ENCODE measurements at regions not wholly inside any gene's neighbourhood (a gene's known extent, or its start where the extent isn't known, plus 50 kb on each side); places are given as distances from the start of the nearest gene placed in this dataset.
"Not testable (repeated sequence)": the region's sequence is repeated elsewhere in the genome, so short reads cannot be mapped to it uniquely, and the experiment has no call there.

DNA sequence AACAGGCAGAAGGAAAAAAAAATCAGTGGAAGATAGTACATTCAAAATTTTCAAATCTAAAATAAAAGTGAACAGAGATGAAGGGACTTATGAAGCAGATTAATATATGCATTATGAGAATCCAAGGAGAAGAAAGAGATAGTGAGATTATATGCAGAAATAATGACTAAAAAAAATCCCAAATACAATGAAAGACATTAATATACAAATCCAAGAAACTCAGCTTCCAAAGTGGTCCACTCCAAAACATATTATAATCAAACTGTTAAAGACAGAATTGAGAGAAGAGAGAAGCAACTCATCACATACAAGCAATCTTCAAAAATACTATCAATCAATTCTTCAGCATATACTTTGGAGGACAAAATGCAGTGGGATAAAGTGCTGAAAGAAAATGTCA, 73.5 kb upstream of the CARMIL1 start:
- Mint-ChIP-seq H3K27ac (no peak overlapping the region), H3K4me1 (no peaks in the 10 kb centered on the region), H3K36me3 (peaks cover 13% of the 10 kb centered on the region), H3K9me3 (ENCODE audit: low read depth) (peaks cover 12% of the 10 kb centered on the region), H3K27me3 (peaks cover 27% of the 10 kb centered on the region), H3K4me3 (no peak overlapping the region)
- CTCF ChIA-PET = interaction anchor here (1.7 kb wide), 1 partner anchor 18 kb away, joined by 8 read pairs; no protein-coding TSS in a partner anchor
- DNase-seq (no peak), ATAC-seq (no peak)

DNA sequence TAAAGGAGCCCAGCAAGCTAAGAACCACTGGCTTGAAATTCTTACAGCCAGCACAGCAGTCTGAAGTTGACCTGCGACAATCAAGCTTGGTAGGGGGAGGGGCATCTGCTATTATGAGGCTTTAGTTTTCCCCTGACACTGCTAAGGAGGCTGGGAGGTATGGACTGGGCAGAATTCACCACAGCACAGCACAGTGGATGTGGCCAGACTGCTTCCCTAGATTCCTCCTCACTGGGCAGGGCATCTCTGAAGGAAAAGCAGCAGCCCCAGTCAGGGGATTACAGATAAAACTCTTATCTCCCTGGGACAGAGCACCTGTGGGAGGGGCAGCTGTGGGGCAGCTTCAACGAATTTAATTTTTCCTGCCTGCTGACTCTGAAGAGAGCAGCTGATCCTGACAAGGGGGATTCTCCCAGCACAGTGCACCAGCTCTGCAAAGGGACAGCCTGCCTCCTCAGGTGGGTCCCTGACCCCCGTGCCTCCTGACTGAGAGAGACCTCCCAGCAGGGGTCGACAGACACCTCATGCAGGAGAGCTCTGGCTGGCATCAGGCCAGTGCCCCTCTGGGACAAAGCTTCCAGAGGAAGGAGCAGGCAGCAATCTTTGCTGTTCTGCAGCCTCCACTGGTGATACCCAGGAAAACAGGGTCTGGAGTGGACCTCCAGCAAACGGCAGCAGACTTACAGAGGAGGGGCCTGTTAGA, 71.6 kb upstream of the CARMIL1 start:
- H3K27ac Mint-ChIP-seq = not testable (repeated sequence)

DNA sequence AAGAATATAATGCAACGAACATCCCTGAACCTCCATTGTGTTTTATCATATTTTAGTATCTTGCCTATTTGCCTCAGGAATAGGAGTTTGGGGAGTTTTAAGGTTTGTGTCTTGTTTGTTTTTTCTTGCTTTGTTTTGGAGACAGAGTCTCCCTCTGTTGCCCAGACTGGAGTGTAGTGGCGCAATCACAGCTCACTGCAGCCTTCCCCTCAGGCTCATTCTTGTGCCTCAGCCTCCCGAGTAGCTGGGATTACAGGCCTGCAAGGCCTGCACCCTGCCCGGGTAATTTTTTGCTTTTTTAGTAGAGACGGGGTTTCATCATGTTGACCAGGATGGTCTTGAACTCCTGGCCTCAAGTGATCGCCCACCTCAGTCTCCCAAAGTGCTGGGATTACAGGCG, 63.3 kb upstream of the CARMIL1 start:
- H3K4me1 Mint-ChIP-seq = no peaks in the 10 kb centered on the region
- H3K27ac Mint-ChIP-seq = no peak overlapping the region
- ATAC-seq = no peak
- no peak overlapping the region for H3K4me3 Mint-ChIP-seq
- H3K36me3 Mint-ChIP-seq = no peaks in the 10 kb centered on the region
- no peak for DNase-seq
- H3K9me3 Mint-ChIP-seq (ENCODE audit: low read depth) = no peaks in the 10 kb centered on the region
- H3K27me3 Mint-ChIP-seq = peaks cover 8% of the 10 kb centered on the region
- CTCF ChIA-PET = interaction anchor here (1.1 to 2.6 kb wide), 2 partner anchors 8 to 49 kb away, joined by 3 to 11 read pairs; no protein-coding TSS in a partner anchor

More for the DNA sequence above, 71.6 kb upstream of the CARMIL1 start:
- peaks cover 36% of the 10 kb centered on the region for H3K27me3 Mint-ChIP-seq
- DNase-seq, H3K4me3 Mint-ChIP-seq, H3K4me1 Mint-ChIP-seq, ATAC-seq: not testable (repeated sequence)
- H3K9me3 Mint-ChIP-seq (ENCODE audit: low read depth) = peaks cover 12% of the 10 kb centered on the region
- peaks cover 13% of the 10 kb centered on the region for H3K36me3 Mint-ChIP-seq
- CTCF ChIA-PET = interaction anchor here (1.5 to 1.7 kb wide), 2 partner anchors 16 to 22 kb away, joined by 3 to 8 read pairs; no protein-coding TSS in a partner anchor

DNA sequence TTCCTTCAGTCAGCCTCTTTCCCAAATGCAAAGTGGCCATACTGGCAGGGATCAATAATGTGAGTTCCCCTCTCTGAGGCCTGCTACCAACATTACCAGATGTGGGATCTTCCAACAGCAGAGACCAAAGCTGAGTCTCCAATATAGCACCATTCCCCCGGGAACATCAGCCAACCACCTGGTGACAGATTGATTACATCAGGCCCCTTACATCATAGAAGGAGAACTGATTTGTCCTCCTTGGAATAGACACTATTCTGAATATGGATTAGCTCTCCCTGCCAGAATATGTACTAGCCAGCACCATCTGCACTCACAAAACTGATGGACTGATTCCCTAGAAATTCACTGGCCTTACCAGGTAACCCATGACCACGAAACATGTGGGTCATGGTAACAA, 61.9 kb upstream of the CARMIL1 start:
- DNase-seq (no peak), ATAC-seq (no peak)
- Mint-ChIP-seq H3K9me3 (ENCODE audit: low read depth) (no peaks in the 10 kb centered on the region), H3K4me3 (no peak overlapping the region), H3K4me1 (no peaks in the 10 kb centered on the region), H3K27me3 (peaks cover 4% of the 10 kb centered on the region), H3K27ac (no peak overlapping the region), H3K36me3 (no peaks in the 10 kb centered on the region)
- CTCF ChIA-PET = interaction anchor here (1.1 kb wide), 1 partner anchor 12 kb away, joined by 3 read pairs; no protein-coding TSS in a partner anchor

DNA sequence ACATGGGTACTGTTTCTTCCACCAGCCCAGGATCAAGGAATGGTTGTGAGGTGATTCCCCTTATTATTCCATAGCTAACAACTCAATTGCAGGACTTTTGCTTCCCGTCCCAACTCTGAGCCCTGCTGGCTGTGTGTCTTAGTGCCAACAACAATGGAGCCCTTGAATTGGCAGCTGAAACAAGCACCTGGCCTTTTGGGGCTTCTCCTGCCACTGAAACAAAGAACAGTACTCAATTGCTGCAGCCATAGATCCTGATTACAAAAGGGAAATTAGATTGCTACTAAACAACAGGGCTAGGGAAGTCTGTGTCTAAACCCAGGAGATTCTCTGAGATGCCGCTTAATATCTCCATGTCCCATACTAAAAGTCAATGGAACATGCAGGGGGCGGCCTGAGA, 61.3 kb upstream of the CARMIL1 start:
- Mint-ChIP-seq H3K4me1 (no peaks in the 10 kb centered on the region), H3K27me3 (peaks cover 2% of the 10 kb centered on the region), H3K4me3 (no peak overlapping the region), H3K27ac (no peak overlapping the region), H3K36me3 (no peaks in the 10 kb centered on the region), H3K9me3 (ENCODE audit: low read depth) (no peaks in the 10 kb centered on the region)
- DNase-seq = no peak
- CTCF ChIA-PET = interaction anchor here (1.1 kb wide), 1 partner anchor 11 kb away, joined by 3 read pairs; no protein-coding TSS in a partner anchor
- no peak for ATAC-seq

DNA sequence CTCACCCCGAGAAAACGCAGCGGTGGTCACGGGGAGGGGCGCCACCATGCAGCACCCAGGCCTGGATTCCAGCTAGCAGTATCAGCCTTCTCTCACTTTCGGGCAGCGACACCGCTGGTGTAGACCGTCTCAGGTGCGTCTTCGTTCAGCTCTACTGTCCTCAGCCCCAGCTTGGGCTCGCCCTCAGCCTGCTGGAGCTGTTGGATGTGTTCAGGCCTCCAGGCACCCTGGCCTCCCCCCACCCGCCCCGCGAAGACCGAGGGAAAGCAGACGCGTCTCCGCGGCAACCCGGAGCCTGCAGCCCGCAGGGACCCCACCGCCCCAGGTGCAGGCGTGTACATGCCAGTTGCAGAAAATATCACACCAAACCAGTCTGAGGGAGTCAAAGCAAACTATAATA, 60.8 kb upstream of the CARMIL1 start:
- CTCF ChIA-PET = interaction anchor here (1.1 kb wide), 1 partner anchor 10 kb away, joined by 3 read pairs; no protein-coding TSS in a partner anchor
- H3K9me3 Mint-ChIP-seq (ENCODE audit: low read depth) = no peaks in the 10 kb centered on the region
- no peaks in the 10 kb centered on the region for H3K36me3 Mint-ChIP-seq

DNA sequence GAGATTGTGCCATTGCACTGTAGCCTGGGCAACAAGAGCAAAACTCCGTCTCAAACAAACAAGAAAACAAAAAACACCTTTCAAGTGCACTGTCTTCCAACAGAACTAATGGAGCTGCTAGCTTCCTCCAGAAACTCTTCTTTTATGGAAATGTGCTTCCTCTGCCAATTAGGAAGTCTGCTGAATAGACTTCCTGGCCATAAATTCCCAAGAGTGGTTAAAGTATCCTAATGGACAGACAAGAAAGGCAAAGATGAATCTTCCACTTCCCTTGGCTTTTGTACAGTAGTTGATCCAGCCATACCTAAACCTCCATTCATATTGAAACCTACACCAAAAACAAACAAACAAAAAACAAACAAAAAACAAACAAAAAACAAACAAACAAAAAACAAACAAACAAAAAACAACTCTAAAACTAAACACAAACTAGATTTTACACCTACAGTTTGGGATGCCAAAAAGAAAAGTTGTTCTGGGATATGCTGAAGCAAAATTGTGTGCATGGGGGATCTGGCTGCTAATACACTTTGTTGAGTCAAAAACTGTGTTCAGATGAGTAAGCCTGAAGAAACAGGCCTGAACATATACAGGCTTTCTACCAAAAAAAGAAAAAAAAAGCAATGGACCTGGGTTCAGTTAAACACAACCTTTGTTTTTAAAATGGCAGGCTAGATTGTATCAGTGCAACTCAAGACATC, 59.8 kb upstream of the CARMIL1 start:
- H3K27ac Mint-ChIP-seq = no peak overlapping the region
- H3K4me1 Mint-ChIP-seq = peaks cover 12% of the 10 kb centered on the region
- H3K36me3 Mint-ChIP-seq = no peaks in the 10 kb centered on the region
- H3K27me3 Mint-ChIP-seq = no peaks in the 10 kb centered on the region
- no peak overlapping the region for H3K4me3 Mint-ChIP-seq
- DNase-seq (no peak), ATAC-seq (no peak)
- no peaks in the 10 kb centered on the region for H3K9me3 Mint-ChIP-seq (ENCODE audit: low read depth)
- CTCF ChIA-PET = no interaction called here

More for the DNA sequence above, 60.8 kb upstream of the CARMIL1 start:
- no peak for ATAC-seq
- H3K27me3 Mint-ChIP-seq = no peaks in the 10 kb centered on the region
- no peak overlapping the region for H3K4me3 Mint-ChIP-seq
- H3K27ac Mint-ChIP-seq = no peak overlapping the region
- peaks cover 2% of the 10 kb centered on the region for H3K4me1 Mint-ChIP-seq
- DNase-seq = no peak

DNA sequence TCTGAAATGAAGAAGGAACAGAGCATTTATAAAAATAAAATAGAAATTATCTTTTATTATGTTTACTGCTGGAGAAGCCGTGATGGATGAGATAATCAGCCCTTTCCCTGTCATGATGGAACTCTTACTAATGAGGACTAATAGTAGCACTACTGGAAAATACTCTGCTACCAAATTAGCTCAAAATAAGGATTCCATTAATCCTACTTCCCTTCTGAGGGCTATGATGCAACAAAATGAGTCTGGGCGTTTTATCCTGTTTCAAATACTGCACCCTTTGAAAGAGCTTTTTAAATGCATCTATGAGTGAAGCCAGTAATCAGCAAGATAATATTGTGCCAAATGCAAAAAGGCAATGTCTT, 59.3 kb upstream of the CARMIL1 start:
- DNase-seq = no peak
- H3K4me3 Mint-ChIP-seq = no peak overlapping the region
- no peaks in the 10 kb centered on the region for H3K36me3 Mint-ChIP-seq
- no peaks in the 10 kb centered on the region for H3K9me3 Mint-ChIP-seq (ENCODE audit: low read depth)
- no peak for ATAC-seq
- H3K27ac Mint-ChIP-seq = no peak overlapping the region
- CTCF ChIA-PET = no interaction called here
- no peaks in the 10 kb centered on the region for H3K27me3 Mint-ChIP-seq
- peaks cover 15% of the 10 kb centered on the region for H3K4me1 Mint-ChIP-seq

DNA sequence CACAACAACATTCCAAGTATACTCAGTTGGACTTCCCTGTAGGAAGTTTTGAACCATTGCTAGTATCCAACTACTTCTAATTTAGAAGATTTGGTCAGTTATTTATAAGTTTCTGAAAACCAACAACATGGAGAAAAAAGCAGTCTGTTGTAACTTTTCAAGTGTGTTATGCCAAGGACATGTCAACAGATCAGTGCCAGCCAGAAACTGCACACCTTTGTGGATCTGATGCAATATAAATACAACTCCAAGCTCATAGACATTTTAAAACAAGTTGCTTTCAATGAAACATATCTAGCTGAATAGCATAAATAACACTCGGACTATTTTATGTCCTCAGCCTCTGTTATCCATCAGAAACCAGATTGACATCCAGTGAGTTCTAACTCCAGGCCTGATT, 58.3 kb upstream of the CARMIL1 start:
- Mint-ChIP-seq H3K9me3 (ENCODE audit: low read depth) (no peaks in the 10 kb centered on the region), H3K36me3 (no peaks in the 10 kb centered on the region), H3K4me1 (peaks cover 15% of the 10 kb centered on the region), H3K27me3 (no peaks in the 10 kb centered on the region), H3K27ac (no peak overlapping the region), H3K4me3 (no peak overlapping the region)
- ATAC-seq (no peak), DNase-seq (no peak)
- CTCF ChIA-PET = interaction anchor here (1.3 to 1.4 kb wide), 2 partner anchors 58 to 335 kb away, joined by 3 to 4 read pairs; no protein-coding TSS in a partner anchor

DNA sequence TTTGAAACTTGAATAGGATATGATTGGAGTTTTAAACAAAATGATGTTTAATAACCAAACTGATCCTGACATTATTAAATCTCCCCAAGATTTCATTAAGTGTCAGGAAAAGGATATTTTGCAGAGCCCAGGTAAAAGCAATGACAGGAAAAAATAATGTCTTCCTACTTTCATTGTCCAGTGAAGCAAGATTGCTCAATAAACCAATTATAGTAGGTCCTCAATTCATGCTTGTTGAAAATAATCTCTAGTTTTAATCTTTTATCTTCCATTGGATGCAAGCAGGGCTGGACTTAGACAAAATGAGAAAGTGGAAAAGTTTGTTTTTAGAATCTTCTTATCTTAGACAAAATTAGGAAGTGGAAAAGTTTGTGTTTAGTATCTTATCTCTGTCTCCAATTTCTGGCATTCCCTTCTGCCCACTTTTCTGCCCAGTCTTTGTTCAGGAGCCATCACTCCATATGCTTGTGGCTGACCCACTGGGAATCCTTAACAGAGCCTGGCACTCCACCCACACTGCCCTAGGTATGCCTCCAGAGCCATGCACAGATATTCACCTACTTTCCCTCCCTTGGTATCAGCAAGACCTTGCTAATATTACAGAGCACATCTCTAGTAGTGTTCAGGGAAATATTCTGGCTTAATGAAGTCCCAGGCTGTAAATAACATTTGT, 57.0 kb upstream of the CARMIL1 start:
- no peak overlapping the region for H3K27ac Mint-ChIP-seq
- no peak for DNase-seq
- no peaks in the 10 kb centered on the region for H3K9me3 Mint-ChIP-seq (ENCODE audit: low read depth)
- H3K4me1 Mint-ChIP-seq = peaks cover 15% of the 10 kb centered on the region
- H3K27me3 Mint-ChIP-seq = no peaks in the 10 kb centered on the region
- CTCF ChIA-PET = interaction anchor here (1.1 to 2.6 kb wide), 6 partner anchors 11 to 83 kb away, joined by 3 to 16 read pairs (median 4); no protein-coding TSS in a partner anchor
- H3K4me3 Mint-ChIP-seq = no peak overlapping the region
- H3K36me3 Mint-ChIP-seq = no peaks in the 10 kb centered on the region
- no peak for ATAC-seq

DNA sequence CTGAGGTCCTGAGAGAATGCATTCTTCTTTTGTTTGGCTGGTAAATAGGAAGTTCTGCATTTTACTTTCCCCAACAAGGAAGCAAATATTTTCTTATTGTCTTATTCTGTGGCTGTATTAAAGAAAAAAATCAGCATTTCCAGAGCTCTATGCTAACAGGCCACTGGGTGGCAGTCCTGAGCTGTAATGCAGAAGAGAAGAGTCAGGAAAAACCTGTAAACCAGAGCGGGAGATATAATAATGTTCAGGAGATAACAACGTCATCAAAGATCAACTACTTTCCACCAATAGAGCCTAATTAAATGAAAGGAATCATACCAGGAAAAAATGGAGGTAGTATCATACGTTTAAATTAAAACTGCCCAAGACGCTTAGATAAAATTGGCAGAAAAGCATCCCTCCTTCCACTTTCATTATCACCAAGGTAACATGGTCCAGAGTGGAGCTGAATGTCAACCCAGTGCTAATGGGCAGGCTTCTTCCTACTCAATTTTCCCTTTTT, 55.6 kb upstream of the CARMIL1 start:
- H3K9me3 Mint-ChIP-seq (ENCODE audit: low read depth) = no peaks in the 10 kb centered on the region
- no peaks in the 10 kb centered on the region for H3K27me3 Mint-ChIP-seq
- H3K27ac Mint-ChIP-seq = no peak overlapping the region

DNA sequence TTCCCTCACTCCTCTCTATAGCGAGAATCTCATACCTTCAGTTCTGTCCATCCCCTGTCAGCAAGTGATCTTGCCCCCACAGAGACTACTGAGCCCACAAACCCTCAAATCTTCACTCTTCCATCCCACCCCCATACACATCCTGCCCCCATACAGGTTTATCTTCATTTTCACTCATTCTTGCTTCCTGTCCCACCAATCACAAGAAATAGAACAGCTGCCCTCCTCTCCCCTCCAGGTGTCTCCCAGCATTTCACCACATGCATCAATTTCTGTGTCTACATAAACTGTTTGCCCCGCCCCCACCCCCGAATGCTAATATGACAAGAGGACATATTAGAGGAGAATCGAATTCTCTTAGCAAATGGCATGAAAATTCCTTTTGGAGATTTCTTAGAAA, 54.9 kb upstream of the CARMIL1 start:
- peak overlapping the region; percentile 69 for H3K4me3 Mint-ChIP-seq
- no peaks in the 10 kb centered on the region for H3K9me3 Mint-ChIP-seq (ENCODE audit: low read depth)
- no peak for DNase-seq
- CTCF ChIA-PET = interaction anchor here (0.7 to 2.6 kb wide), 29 partner anchors 9 to 720 kb away, joined by 3 to 30 read pairs (median 5); partner anchors contain the start of gene CARMIL1
- H3K27ac Mint-ChIP-seq = no peak overlapping the region
- no peaks in the 10 kb centered on the region for H3K27me3 Mint-ChIP-seq
- no peaks in the 10 kb centered on the region for H3K36me3 Mint-ChIP-seq
- ATAC-seq = peak; percentile 20
- H3K4me1 Mint-ChIP-seq = peaks cover 15% of the 10 kb centered on the region

More for the DNA sequence above, 55.6 kb upstream of the CARMIL1 start:
- ATAC-seq (peak; percentile 67), DNase-seq (peak; percentile 74)
- CTCF ChIA-PET = interaction anchor here (0.7 to 2.6 kb wide), 45 partner anchors 9 to 721 kb away, joined by 3 to 30 read pairs (median 4); partner anchors contain the start of gene CARMIL1
- H3K4me3 Mint-ChIP-seq = peak overlapping the region; percentile 69
- no peaks in the 10 kb centered on the region for H3K36me3 Mint-ChIP-seq
- H3K4me1 Mint-ChIP-seq = peaks cover 15% of the 10 kb centered on the region

DNA sequence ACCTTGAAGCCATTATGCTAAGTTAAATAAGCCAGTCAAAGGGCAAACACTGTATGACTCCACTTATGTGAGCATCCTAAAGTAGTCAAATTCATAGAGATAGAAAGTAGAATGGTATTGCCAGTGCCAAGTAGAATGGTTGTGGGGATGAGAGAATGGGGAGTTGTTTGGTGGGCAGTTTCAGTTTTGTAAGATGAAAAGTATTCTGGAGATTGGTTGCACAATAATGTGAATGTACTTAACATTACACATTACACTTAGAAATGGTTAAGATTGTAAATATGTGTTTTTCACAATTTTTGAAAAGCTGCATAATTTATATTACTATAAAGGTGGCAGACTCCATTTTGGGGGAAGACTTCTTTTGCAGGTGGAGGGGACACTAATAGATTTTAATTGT, 51.3 kb upstream of the CARMIL1 start:
- Mint-ChIP-seq H3K27ac (no peak overlapping the region), H3K36me3 (no peaks in the 10 kb centered on the region), H3K4me3 (no peak overlapping the region), H3K27me3 (no peaks in the 10 kb centered on the region), H3K4me1 (peaks cover 15% of the 10 kb centered on the region), H3K9me3 (ENCODE audit: low read depth) (no peaks in the 10 kb centered on the region)
- ATAC-seq (no peak), DNase-seq (no peak)
- CTCF ChIA-PET = interaction anchor here (0.7 to 1.3 kb wide), 3 partner anchors 18 to 329 kb away, joined by 3 read pairs; no protein-coding TSS in a partner anchor

All from activated CD8-positive, alpha-beta memory T cell treated with anti-CD3 and anti-CD28 coated beads, Interleukin-2, amount 10 ng/mL, durations not matched to agents 7 days and 5 days (primary cell).